ENCODE measurements at regions not wholly inside any gene's neighbourhood (a gene's known extent, or its start where the extent isn't known, plus 50 kb on each side); places are given as distances from the start of the nearest gene placed in this dataset.

- TF ChIP-seq, protein P1, sequence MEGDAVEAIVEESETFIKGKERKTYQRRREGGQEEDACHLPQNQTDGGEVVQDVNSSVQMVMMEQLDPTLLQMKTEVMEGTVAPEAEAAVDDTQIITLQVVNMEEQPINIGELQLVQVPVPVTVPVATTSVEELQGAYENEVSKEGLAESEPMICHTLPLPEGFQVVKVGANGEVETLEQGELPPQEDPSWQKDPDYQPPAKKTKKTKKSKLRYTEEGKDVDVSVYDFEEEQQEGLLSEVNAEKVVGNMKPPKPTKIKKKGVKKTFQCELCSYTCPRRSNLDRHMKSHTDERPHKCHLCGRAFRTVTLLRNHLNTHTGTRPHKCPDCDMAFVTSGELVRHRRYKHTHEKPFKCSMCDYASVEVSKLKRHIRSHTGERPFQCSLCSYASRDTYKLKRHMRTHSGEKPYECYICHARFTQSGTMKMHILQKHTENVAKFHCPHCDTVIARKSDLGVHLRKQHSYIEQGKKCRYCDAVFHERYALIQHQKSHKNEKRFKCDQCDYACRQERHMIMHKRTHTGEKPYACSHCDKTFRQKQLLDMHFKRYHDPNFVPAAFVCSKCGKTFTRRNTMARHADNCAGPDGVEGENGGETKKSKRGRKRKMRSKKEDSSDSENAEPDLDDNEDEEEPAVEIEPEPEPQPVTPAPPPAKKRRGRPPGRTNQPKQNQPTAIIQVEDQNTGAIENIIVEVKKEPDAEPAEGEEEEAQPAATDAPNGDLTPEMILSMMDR (IDR thresholded peaks at IDR 0.05): no peak
- TF ChIP-seq POLR2AphosphoS5 (IDR thresholded peaks at IDR 0.05) (no peak), POLR2A (IDR thresholded peaks at IDR 0.05) (no peak)
Observed at GRCh38 chr10:33861833-33862232, 527.4 kb upstream of the NRP1 start.
